Progenitor cell of endocrine pancreas (in vitro differentiated cells): ENCODE measurements at regions not wholly inside any gene's neighbourhood (a gene's known extent, or its start where the extent isn't known, plus 50 kb on each side); places are given as distances from the start of the nearest gene placed in this dataset.

Source experiments
- DNase-seq: peaks from one replicate; pipeline ENCODE4 v3.0.0; 2021; ENCODE audit warnings: low spot score; ENCODE audit not compliant: unreplicated experiment
- H3K27ac Mint-ChIP-seq: 2 replicates; pipeline ENCODE4 v1.8.0; 2021; ENCODE audit warnings: mild to moderate bottlenecking, moderate library complexity, mixed read lengths
- H3K27me3 Mint-ChIP-seq: 2 replicates; pipeline ENCODE4 v1.8.0; 2021; ENCODE audit warnings: mixed read lengths
- H3K36me3 Mint-ChIP-seq: 2 replicates; pipeline ENCODE4 v1.8.0; 2022; ENCODE audit warnings: mixed read lengths; ENCODE audit not compliant: insufficient read depth
- H3K4me1 Mint-ChIP-seq: 2 replicates; pipeline ENCODE4 v1.8.0; 2021; ENCODE audit warnings: low read depth, mixed read lengths
- H3K4me3 Mint-ChIP-seq: 2 replicates; pipeline ENCODE4 v1.8.0; 2021; ENCODE audit warnings: low read depth, mild to moderate bottlenecking, moderate library complexity, mixed read lengths
- H3K9me3 Mint-ChIP-seq: 2 replicates; pipeline ENCODE4 v1.8.0; 2021; ENCODE audit warnings: low read depth, mixed read lengths
- CTCF ChIP-seq: fragments of 200-600 bp; sonication (generic); IDR thresholded peaks from one replicate; pipeline ENCODE4 v1.5.0; 2021; ENCODE audit warnings: antibody characterized with exemption, mild to moderate bottlenecking; ENCODE audit not compliant: unreplicated experiment

GRCh38 chr13:104567114-104567513 is 1500.9 kb upstream of the SLC10A2 start:
- no peak for TF ChIP-seq CTCF
- DNase-seq, result no peak
- Mint-ChIP-seq H3K27me3 (no peaks in the 10 kb centered on the region), H3K9me3 (no peaks in the 10 kb centered on the region), H3K36me3 (no peaks in the 10 kb centered on the region), H3K4me1 (no peaks in the 10 kb centered on the region), H3K27ac (no peak overlapping the region), H3K4me3 (no peak overlapping the region)

- H3K36me3 Mint-ChIP-seq, result no peaks in the 10 kb centered on the region
Observed at GRCh38 chr13:104565888-104566287, 1499.7 kb upstream of the SLC10A2 start.

GRCh38 chr13:104553896-104554295 is 1487.7 kb upstream of the SLC10A2 start:
- Mint-ChIP-seq H3K4me1 (peaks cover 5% of the 10 kb centered on the region), H3K36me3 (no peaks in the 10 kb centered on the region), H3K9me3 (no peaks in the 10 kb centered on the region), H3K27me3 (no peaks in the 10 kb centered on the region), H3K4me3 (no peak overlapping the region), H3K27ac (no peak overlapping the region)
- DNase-seq, result no peak
- no peak for TF ChIP-seq CTCF

More at GRCh38 chr13:104565888-104566287, 1499.7 kb upstream of the SLC10A2 start:
- H3K4me1 Mint-ChIP-seq, result no peaks in the 10 kb centered on the region
- no peaks in the 10 kb centered on the region for H3K9me3 Mint-ChIP-seq
- no peaks in the 10 kb centered on the region for H3K27me3 Mint-ChIP-seq
- DNase-seq, result no peak
- no peak overlapping the region for H3K27ac Mint-ChIP-seq
- no peak for TF ChIP-seq CTCF
- no peak overlapping the region for H3K4me3 Mint-ChIP-seq

- Mint-ChIP-seq H3K36me3 (no peaks in the 10 kb centered on the region), H3K27ac (no peak overlapping the region), H3K27me3 (no peaks in the 10 kb centered on the region), H3K4me3 (no peak overlapping the region), H3K4me1 (peaks cover 5% of the 10 kb centered on the region), H3K9me3 (no peaks in the 10 kb centered on the region)
- DNase-seq, result no peak
- TF ChIP-seq CTCF, result no peak
Observed at GRCh38 chr13:104553186-104553585, 1487.0 kb upstream of the SLC10A2 start.

- Mint-ChIP-seq H3K36me3 (no peaks in the 10 kb centered on the region), H3K4me1 (peaks cover 1% of the 10 kb centered on the region), H3K27ac (no peak overlapping the region), H3K4me3 (no peak overlapping the region), H3K27me3 (no peaks in the 10 kb centered on the region), H3K9me3 (no peaks in the 10 kb centered on the region)
- no peak for DNase-seq
- TF ChIP-seq CTCF, result no peak
Observed at GRCh38 chr13:104534847-104535246, 1468.6 kb upstream of the SLC10A2 start.

- H3K27ac Mint-ChIP-seq, result no peak overlapping the region
- DNase-seq, result no peak
- no peaks in the 10 kb centered on the region for H3K36me3 Mint-ChIP-seq
- H3K4me1 Mint-ChIP-seq, result peaks cover 1% of the 10 kb centered on the region
- no peak overlapping the region for H3K4me3 Mint-ChIP-seq
- H3K9me3 Mint-ChIP-seq, result no peaks in the 10 kb centered on the region
- TF ChIP-seq CTCF, result no peak
- H3K27me3 Mint-ChIP-seq, result no peaks in the 10 kb centered on the region
Observed at GRCh38 chr13:104532132-104532531, 1465.9 kb upstream of the SLC10A2 start.
